GM11168 (cell line): ENCODE measurements at regions not wholly inside any gene's neighbourhood (a gene's known extent, or its start where the extent isn't known, plus 50 kb on each side); places are given as distances from the start of the nearest gene placed in this dataset.
"Not testable (repeated sequence)": the region's sequence is repeated elsewhere in the genome, so short reads cannot be mapped to it uniquely, and the experiment has no call there.

Experiments
- in situ Hi-C: fragments of 300-500 bp; cut with MboI; formaldehyde crosslinking; loops from one replicate; pipeline ENCODE4 v1.12.0; 2022; ENCODE audit warnings: low sequenced_read_pairs; ENCODE audit not compliant: unreplicated experiment

- in situ Hi-C loops: no loop called here
These were observed 1132.0 kb upstream of the LRRTM3 start for GRCh38 chr10:65793738-65794425.

- in situ Hi-C loops: not testable (repeated sequence)
These were observed 1131.0 kb upstream of the LRRTM3 start for GRCh38 chr10:65794861-65795260.

- in situ Hi-C loops: no loop called here
These were observed 1129.4 kb upstream of the LRRTM3 start for GRCh38 chr10:65796472-65796871.

- in situ Hi-C loops: no loop called here
These were observed 1127.7 kb upstream of the LRRTM3 start for GRCh38 chr10:65798133-65798532.

- in situ Hi-C loops: no loop called here
These were observed 1123.4 kb upstream of the LRRTM3 start for GRCh38 chr10:65802391-65802790.

GRCh38 chr10:65805511-65805910 lies 1120.3 kb upstream of the LRRTM3 start:
- in situ Hi-C loops: no loop called here

GRCh38 chr10:65805993-65806392 lies 1119.8 kb upstream of the LRRTM3 start:
- in situ Hi-C loops: no loop called here

GRCh38 chr10:65808687-65809333 lies 1117.0 kb upstream of the LRRTM3 start:
- in situ Hi-C loops: no loop called here

GRCh38 chr10:65811931-65812525 lies 1113.8 kb upstream of the LRRTM3 start:
- in situ Hi-C loops: no loop called here

- in situ Hi-C loops: no loop called here
These were observed 1109.3 kb upstream of the LRRTM3 start for GRCh38 chr10:65816536-65816935.

GRCh38 chr10:65818990-65819389 lies 1106.8 kb upstream of the LRRTM3 start:
- in situ Hi-C loops: no loop called here

GRCh38 chr10:65827359-65827758 lies 1098.5 kb upstream of the LRRTM3 start:
- in situ Hi-C loops: no loop called here

GRCh38 chr10:65838811-65839210 lies 1087.0 kb upstream of the LRRTM3 start:
- in situ Hi-C loops: no loop called here

GRCh38 chr10:65843203-65843602 lies 1082.6 kb upstream of the LRRTM3 start:
- in situ Hi-C loops: no loop called here

- in situ Hi-C loops: no loop called here
These were observed 1079.9 kb upstream of the LRRTM3 start for GRCh38 chr10:65845916-65846315.

GRCh38 chr10:65846541-65846940 lies 1079.3 kb upstream of the LRRTM3 start:
- in situ Hi-C loops: no loop called here

- in situ Hi-C loops: no loop called here
These were observed 1078.9 kb upstream of the LRRTM3 start for GRCh38 chr10:65846949-65847348.

- in situ Hi-C loops: no loop called here
These were observed 1078.2 kb upstream of the LRRTM3 start for GRCh38 chr10:65847436-65848230.

- in situ Hi-C loops: no loop called here
These were observed 1067.0 kb upstream of the LRRTM3 start for GRCh38 chr10:65858841-65859240.

- in situ Hi-C loops: loop anchor here (10.0 kb wide), 1 partner anchor 76 kb away; no protein-coding TSS in a partner anchor
These were observed 1064.6 kb upstream of the LRRTM3 start for GRCh38 chr10:65861249-65861648.
